CD14-positive monocyte (primary cell): ENCODE measurements at regions not wholly inside any gene's neighbourhood (a gene's known extent, or its start where the extent isn't known, plus 50 kb on each side); places are given as distances from the start of the nearest gene placed in this dataset.

Source experiments
- DNase-seq, 3 donors: peaks; one replicate each; pipeline ENCODE4 v3.0.0-alpha.2; 2011 to 2022
- H2AFZ ChIP-seq: 2 replicates; pipeline ENCODE4 v1.6.0; 2012; ENCODE audit warnings: mild to moderate bottlenecking, low read depth, low read length, inconsistent platforms; ENCODE audit not compliant: insufficient read depth, poor library complexity, severe bottlenecking
- H3K27ac ChIP-seq, 2 donors: 1 replicate in 1 of 2; 2 replicates in 1 of 2; pipeline ENCODE4 v1.5.1; 2012 to 2013; ENCODE audit warnings: low read length in 2 of 2, control low read depth in 1 of 2, inconsistent platforms in 1 of 2, low read depth in 1 of 2, mild to moderate bottlenecking in 1 of 2
- H3K27me3 ChIP-seq, 2 donors: one replicate each; pipeline versions ENCODE4 v1.6.0 to v1.6.1; 2011 to 2013; ENCODE audit warnings: low read length in 2 of 2; ENCODE audit not compliant: control insufficient read depth in 2 of 2, insufficient read depth in 2 of 2
- H3K36me3 ChIP-seq, 2 donors: replicated peaks in 1 of 2; 1 replicate in 1 of 2; 2 replicates in 1 of 2; pipeline versions ENCODE4 v1.5.1 to v1.6.1; 2012 to 2013; ENCODE audit warnings: low read length in 2 of 2, control low read depth in 1 of 2, inconsistent platforms in 1 of 2, mild to moderate bottlenecking in 1 of 2; ENCODE audit not compliant: insufficient read depth in 2 of 2, control insufficient read depth in 1 of 2
- H3K4me1 ChIP-seq, 2 donors: 1 replicate in 1 of 2; 2 replicates in 1 of 2; pipeline versions ENCODE4 v1.5.1 to v1.6.1; 2012 to 2013; ENCODE audit warnings: low read length in 2 of 2, control low read depth in 1 of 2, inconsistent platforms in 1 of 2, mild to moderate bottlenecking in 1 of 2, moderate library complexity in 1 of 2; ENCODE audit not compliant: insufficient read depth in 2 of 2, control insufficient read depth in 1 of 2
- H3K4me2 ChIP-seq: replicated peaks from 2 replicates; pipeline ENCODE3; 2012; ENCODE audit warnings: low read length, moderate library complexity, mild to moderate bottlenecking; ENCODE audit not compliant: poor library complexity, severe bottlenecking; ENCODE audit errors: extremely low read depth
- H3K4me3 ChIP-seq, 3 experiments: fragments of 200-600 bp in 1 of 3; sonication (generic) in 1 of 3; replicated peaks in 1 of 3; 1 replicate in 2 of 3; 2 replicates in 1 of 3; pipeline ENCODE4 v1.5.1; 2011 to 2013; ENCODE audit warnings: low read length in 3 of 3, mild to moderate bottlenecking in 3 of 3, control low read depth in 2 of 3, low read depth in 2 of 3, inconsistent platforms in 1 of 3, moderate library complexity in 1 of 3
- H3K79me2 ChIP-seq: 2 replicates; pipeline ENCODE4 v1.6.0; 2012; ENCODE audit warnings: mild to moderate bottlenecking, control low read depth, inconsistent platforms, low read length, moderate library complexity; ENCODE audit not compliant: insufficient read depth
- H3K9ac ChIP-seq: 2 replicates; pipeline ENCODE4 v1.6.0; 2017; ENCODE audit warnings: low read length, mild to moderate bottlenecking; ENCODE audit not compliant: insufficient read depth, poor library complexity, severe bottlenecking
- H3K9me3 ChIP-seq, 2 donors: replicated peaks in 1 of 2; 1 replicate in 1 of 2; 2 replicates in 1 of 2; pipeline versions ENCODE4 v1.5.1 to v1.6.1; 2012 to 2013; ENCODE audit warnings: low read length in 2 of 2, control low read depth in 1 of 2; ENCODE audit not compliant: control insufficient read depth in 1 of 2, insufficient read depth in 1 of 2
- H4K20me1 ChIP-seq: 2 replicates; pipeline ENCODE4 v1.6.0; 2012; ENCODE audit warnings: mild to moderate bottlenecking, low read length, control low read depth, moderate library complexity; ENCODE audit not compliant: insufficient read depth
- H3K27ac Mint-ChIP-seq, 7 donors: one replicate each; pipeline ENCODE4 v1.8.0; 2020; ENCODE audit warnings: mild to moderate bottlenecking in 7 of 7, mixed read lengths in 7 of 7, moderate library complexity in 6 of 7, inconsistent platforms in 2 of 7
- H3K27me3 Mint-ChIP-seq, 3 donors: one replicate each; pipeline ENCODE4 v1.8.0; 2021 to 2022; ENCODE audit warnings: low read depth in 3 of 3, mild to moderate bottlenecking in 3 of 3, mixed read lengths in 3 of 3, moderate library complexity in 3 of 3, inconsistent platforms in 1 of 3
- H3K36me3 Mint-ChIP-seq, 2 donors: one replicate each; pipeline ENCODE4 v1.8.0; 2020; ENCODE audit warnings: mixed read lengths in 2 of 2, inconsistent platforms in 1 of 2, mild to moderate bottlenecking in 1 of 2
- H3K4me1 Mint-ChIP-seq: one replicate; pipeline ENCODE4 v1.8.0; 2020; ENCODE audit warnings: mild to moderate bottlenecking, mixed read lengths
- H3K4me3 Mint-ChIP-seq, 2 donors: one replicate each; pipeline ENCODE4 v1.8.0; 2020; ENCODE audit warnings: mild to moderate bottlenecking in 2 of 2, mixed read lengths in 2 of 2, moderate library complexity in 1 of 2
- H3K9me3 Mint-ChIP-seq, 7 donors: one replicate each; pipeline ENCODE4 v1.8.0; 2020 to 2022; ENCODE audit warnings: mixed read lengths in 7 of 7, mild to moderate bottlenecking in 6 of 7, moderate library complexity in 6 of 7, inconsistent platforms in 2 of 7
- WGBS: methylation state at CpG from one replicate; pipeline ENCODE4 v1.1.5; 2013; ENCODE audit warnings: missing lambda C conversion rate; ENCODE audit not compliant: insufficient coverage; 5-methylcytosine and 5-hydroxymethylcytosine counted together
- intact Hi-C, 2 donors: fragments of 100-400 bp; cut with micrococcal nuclease; formaldehyde crosslinking; loops; one replicate each; pipeline versions ENCODE4 v1.15.0 to v1.15.1; 2023
- TF ChIP-seq, protein P1 (sequence below): fragments of 200-600 bp; IDR thresholded peaks from one replicate; pipeline ENCODE4 v1.8.0; 2022; ENCODE audit warnings: antibody characterized with exemption, mild to moderate bottlenecking

DNA sequence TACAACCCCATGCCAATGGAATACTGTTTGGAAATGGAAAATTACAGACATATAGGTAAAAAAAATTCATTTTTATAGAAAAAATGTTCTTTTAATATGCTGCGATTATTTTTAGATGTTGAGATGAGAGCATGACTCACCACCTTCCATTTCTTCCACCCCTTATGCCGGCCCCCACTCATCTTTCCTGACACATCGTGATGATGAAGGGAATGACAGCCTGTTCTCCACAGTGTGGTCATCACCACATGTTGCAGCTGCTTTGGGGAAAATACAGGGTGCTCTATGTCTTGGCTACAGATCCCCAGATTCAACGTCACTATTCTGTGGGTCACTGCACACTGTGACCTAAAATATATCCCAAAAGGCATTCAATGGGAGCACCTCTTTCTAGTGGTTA is 916.2 kb downstream of the METTL15 start:
- Mint-ChIP-seq H3K9me3 (peaks cover 3 to 13% (median 6%) of the 10 kb centered on the region in 7 donors), H3K4me3 (no peak overlapping the region), H3K4me1 (no peaks in the 10 kb centered on the region), H3K27ac (no peak overlapping the region), H3K27me3 (no peaks in the 10 kb centered on the region), H3K36me3 (no peaks in the 10 kb centered on the region)
- intact Hi-C loops: no loop called here
- no peaks in the 10 kb centered on the region for H3K27me3 ChIP-seq
- no peaks in the 10 kb centered on the region for H4K20me1 ChIP-seq
- TF ChIP-seq, protein P1, sequence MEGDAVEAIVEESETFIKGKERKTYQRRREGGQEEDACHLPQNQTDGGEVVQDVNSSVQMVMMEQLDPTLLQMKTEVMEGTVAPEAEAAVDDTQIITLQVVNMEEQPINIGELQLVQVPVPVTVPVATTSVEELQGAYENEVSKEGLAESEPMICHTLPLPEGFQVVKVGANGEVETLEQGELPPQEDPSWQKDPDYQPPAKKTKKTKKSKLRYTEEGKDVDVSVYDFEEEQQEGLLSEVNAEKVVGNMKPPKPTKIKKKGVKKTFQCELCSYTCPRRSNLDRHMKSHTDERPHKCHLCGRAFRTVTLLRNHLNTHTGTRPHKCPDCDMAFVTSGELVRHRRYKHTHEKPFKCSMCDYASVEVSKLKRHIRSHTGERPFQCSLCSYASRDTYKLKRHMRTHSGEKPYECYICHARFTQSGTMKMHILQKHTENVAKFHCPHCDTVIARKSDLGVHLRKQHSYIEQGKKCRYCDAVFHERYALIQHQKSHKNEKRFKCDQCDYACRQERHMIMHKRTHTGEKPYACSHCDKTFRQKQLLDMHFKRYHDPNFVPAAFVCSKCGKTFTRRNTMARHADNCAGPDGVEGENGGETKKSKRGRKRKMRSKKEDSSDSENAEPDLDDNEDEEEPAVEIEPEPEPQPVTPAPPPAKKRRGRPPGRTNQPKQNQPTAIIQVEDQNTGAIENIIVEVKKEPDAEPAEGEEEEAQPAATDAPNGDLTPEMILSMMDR: no peak
- no peaks in the 10 kb centered on the region for H3K79me2 ChIP-seq
- H3K9ac ChIP-seq: no peak overlapping the region
- H3K4me2 ChIP-seq: no peak overlapping the region
- H3K36me3 ChIP-seq: no peaks in the 10 kb centered on the region
- H3K4me3 ChIP-seq: no peak overlapping the region
- DNase-seq: no peak
- no peak overlapping the region for H2AFZ ChIP-seq
- WGBS: no CpG with 5 or more reads among the region's 4 CpGs
- no peak overlapping the region for H3K27ac ChIP-seq
- H3K4me1 ChIP-seq: no peaks in the 10 kb centered on the region
- peaks cover 2 to 19% of the 10 kb centered on the region in 2 donors for H3K9me3 ChIP-seq

DNA sequence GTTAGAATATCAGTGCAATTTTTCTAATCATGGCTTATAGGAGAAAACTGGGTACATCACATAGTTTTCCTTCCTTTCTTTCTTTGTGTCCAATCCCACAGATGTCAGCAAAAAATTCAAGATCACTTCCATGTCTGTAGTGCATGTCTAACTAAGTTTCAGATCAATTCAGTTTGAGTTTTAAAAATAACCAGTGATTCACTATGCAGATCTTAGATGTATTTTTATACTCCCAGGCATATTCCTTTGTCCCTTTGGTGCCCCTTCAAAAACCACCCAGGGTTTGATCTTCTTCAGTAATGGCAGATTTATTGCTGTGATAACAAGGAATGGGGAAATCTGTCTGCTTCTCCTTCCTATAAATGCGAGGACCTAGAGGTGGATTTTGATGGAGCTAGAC is 915.6 kb downstream of the METTL15 start:
- Histone ChIP-seq H4K20me1 (no peaks in the 10 kb centered on the region), H3K27ac (no peak overlapping the region), H3K36me3 (no peaks in the 10 kb centered on the region), H3K27me3 (no peaks in the 10 kb centered on the region), H3K4me1 (no peaks in the 10 kb centered on the region), H3K4me3 (no peak overlapping the region), H3K4me2 (no peak overlapping the region), H3K79me2 (no peaks in the 10 kb centered on the region), H2AFZ (no peak overlapping the region), H3K9ac (no peak overlapping the region), H3K9me3 (peaks cover 2 to 15% of the 10 kb centered on the region in 2 donors)
- Mint-ChIP-seq H3K27me3 (no peaks in the 10 kb centered on the region), H3K4me3 (no peak overlapping the region), H3K36me3 (no peaks in the 10 kb centered on the region), H3K4me1 (no peaks in the 10 kb centered on the region), H3K27ac (no peak overlapping the region), H3K9me3 (peaks cover 0 to 9% (median 4%) of the 10 kb centered on the region in 7 donors)
- TF ChIP-seq, protein P1: no peak
- WGBS: no CpG with 5 or more reads among the region's 1 CpG
- intact Hi-C loops: no loop called here
- no peak for DNase-seq
